Stimulated activated CD8-positive, alpha-beta memory T cell treated with anti-CD3 and anti-CD28 coated beads, Interleukin-7, amount 100 ng/mL, for 4 hours (primary cell): ENCODE measurements at regions not wholly inside any gene's neighbourhood (a gene's known extent, or its start where the extent isn't known, plus 50 kb on each side); places are given as distances from the start of the nearest gene placed in this dataset.
A peak's percentile ranks its signal among the peaks of the same experiment; 100 is the strongest.
"Not testable (repeated sequence)": the region's sequence is repeated elsewhere in the genome, so short reads cannot be mapped to it uniquely, and the experiment has no call there.

Source experiments
- DNase-seq, 2 donors: peaks; one replicate each; pipeline ENCODE4 v3.0.0-alpha.2; 2020; ENCODE audit warnings: low read depth in 2 of 2

GRCh38 chr21:39001341-39001740, 181.9 kb downstream of the PSMG1 start:
- no peak for DNase-seq

GRCh38 chr21:39000496-39000895, 182.8 kb downstream of the PSMG1 start:
- no peak for DNase-seq

- no peak for DNase-seq
These were observed 184.1 kb downstream of the PSMG1 start for GRCh38 chr21:38999161-38999560.

DNA sequence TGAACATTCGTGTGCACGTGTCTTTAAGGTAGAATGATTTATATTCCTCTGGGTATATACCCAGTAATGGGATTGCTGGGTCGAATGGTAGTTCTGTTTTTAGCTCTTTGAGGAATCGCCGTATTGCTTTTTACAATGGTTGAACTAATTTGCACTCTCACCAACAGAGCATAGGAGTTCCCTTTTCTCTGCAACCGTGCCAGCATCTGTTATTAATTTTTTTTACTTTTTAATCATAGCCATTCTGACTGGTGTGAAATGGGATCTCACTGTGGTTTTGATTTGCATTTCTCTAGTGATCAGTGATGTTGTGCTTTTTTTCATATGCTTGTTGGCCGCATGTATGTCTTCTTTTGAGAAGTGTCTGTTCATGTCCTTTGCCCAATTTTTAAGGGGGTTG, 185.0 kb downstream of the PSMG1 start:
- DNase-seq = not testable (repeated sequence)

- DNase-seq = not testable (repeated sequence)
These were observed 185.4 kb downstream of the PSMG1 start for GRCh38 chr21:38997843-38998175.

- DNase-seq = no peak
These were observed 186.0 kb downstream of the PSMG1 start for GRCh38 chr21:38997051-38997842.

DNA sequence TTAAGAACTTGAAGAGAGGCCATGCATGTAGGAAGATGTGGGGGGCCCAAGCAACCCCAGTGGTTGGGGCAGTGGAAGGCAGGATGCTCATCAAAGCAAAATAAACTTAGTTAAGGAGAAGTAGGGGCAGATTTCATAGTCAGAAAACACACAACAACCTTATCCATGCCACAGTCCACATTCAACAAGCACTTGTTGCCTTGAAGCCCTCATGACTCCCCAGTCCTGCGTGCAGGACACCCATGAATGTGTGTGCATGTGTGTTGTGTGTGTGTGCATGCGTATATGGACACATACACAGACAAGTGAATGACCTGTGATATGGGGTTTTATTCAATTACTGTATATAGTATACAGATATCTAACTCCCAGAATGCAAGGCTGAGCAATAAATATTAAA, 186.9 kb downstream of the PSMG1 start:
- DNase-seq = no peak

DNA sequence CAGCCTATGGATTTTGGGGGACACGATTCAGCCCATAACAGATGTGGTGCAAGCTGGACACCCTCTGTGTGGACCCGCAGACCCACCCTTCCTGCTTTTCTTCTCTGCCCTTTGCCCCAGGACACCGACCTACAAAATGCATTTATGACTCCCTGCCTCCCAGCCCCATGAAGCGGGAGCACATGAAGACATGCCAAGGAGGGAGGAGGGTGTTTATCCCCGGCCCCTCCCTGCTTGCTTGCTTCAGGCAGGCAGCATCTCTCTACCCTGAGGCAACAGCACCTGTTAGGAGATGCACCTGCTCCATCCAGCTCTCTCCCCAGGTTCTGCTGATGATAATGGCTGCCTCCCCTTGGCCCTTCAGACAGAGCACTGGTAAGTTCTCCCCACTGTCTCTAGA, 187.5 kb downstream of the PSMG1 start:
- no peak for DNase-seq

DNA sequence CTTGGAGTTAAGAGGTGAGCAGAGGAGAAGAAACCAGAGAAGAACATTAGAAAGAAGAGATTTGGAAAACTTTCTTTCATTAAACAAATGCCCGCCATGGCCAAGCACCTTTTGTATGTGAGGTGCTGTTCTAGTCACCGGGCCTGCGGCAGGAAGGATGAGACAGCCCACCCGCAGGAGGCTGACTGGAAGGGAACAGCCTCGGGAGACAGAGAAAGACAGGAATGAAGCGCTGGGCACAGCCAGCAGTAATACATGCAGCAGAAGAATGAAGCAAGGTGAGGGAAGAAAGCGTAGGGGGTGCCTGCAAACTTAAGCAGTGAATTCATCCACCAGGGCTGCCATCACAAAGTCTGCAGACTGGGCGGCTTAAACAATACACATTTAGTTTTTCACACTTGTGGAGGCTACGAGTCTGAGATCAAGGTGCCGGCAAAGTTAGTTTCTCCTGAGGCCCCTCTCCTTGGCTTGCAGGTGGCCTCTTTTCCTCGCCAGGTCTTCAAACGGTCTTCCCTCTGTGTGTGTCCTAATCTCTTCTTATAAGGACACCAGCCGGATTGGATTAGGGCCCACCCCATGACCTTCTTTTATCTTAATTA, 188.1 kb downstream of the PSMG1 start:
- no peak for DNase-seq

- DNase-seq = no peak
These were observed 188.3 kb downstream of the ETS2 start for GRCh38 chr21:38994042-38994441.

DNA sequence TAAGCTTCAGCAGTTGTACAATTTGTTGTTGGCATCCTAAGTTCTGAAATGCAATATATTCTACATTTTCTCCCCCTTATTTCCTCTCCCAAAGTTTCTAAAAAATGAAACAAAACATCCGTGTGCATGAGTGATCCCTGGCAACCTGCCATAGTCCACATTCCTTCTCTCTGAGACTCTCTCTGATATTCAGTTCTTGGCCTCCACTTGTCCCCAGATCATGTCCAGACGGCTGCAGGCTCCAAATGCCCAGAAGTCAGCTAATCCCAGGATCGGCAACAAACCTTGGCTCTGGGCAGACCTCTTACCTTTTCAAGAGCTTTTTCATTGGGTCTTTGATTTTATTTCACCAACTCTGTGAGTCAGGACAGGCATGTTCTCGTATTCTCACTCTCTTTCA, 187.8 kb downstream of the ETS2 start:
- DNase-seq = no peak

DNA sequence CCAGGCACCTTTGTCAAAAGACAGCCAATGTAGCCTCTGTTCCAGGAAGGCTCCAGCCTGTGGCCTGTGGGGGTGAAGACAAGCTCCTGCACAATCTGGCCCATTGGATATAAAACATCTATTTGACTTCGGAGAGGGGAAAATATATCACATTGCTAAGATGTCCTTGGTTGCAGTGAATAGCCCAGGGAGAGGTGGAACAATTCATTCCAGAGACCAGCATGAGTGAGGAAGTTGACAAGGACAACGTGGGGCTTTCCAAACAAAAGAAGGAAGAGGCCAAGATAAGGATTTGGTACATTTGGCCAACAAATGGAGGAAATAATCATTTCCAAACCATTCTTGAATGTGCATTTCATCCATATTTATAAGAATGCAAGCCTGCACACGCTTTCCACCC, 187.0 kb downstream of the ETS2 start:
- no peak for DNase-seq

DNA sequence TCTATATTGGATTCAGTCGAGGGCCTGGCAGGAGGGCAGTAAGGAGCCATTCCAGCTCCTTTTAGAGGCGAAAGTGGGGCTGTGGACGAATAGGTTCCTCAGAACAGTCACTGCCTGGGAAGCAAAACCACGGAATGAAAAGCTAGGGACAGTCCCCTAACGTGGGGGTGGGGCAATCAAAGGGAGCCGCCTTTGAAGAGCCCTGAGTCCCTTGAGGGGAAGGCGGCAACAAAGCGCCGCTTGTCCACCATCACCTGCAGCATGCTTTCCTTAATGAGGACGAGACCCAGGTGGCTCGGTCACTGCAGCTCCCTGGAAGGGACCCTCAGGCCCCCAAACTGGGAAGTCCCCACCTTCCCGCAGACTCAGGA, 184.7 kb downstream of the ETS2 start:
- no peak for DNase-seq

DNA sequence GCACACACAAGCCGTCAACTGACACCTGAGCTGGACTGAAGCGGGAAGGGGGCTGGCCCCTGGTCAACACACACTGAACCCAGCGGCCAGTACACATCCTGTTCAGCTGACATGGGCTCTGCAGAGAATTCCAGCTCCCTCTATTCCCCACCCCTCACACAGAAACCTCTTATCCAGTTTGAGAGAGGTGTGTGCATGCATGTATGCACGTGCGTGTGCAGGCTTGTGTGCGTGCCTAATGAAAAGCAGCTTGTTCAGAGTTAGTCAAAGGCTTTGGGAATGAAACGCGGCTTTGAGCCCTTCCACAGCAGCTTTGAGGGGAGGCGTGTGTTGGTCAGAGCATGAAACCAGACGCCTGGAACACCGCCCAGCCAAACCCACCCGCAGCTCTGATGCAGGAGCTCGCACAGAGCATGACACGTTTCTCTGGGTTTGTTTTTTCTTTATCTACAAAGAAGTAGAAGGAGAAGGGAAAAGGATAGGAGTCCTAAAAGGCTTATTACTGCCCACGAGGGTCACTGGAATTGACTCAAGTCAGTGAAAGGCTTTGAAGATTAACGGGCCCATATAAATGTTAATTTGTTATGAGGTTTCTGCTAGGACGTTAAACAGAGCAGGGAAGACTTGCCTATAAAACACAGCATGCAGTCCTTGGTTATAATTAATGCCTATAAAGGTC, 184.2 kb downstream of the ETS2 start:
- DNase-seq = no peak

DNA sequence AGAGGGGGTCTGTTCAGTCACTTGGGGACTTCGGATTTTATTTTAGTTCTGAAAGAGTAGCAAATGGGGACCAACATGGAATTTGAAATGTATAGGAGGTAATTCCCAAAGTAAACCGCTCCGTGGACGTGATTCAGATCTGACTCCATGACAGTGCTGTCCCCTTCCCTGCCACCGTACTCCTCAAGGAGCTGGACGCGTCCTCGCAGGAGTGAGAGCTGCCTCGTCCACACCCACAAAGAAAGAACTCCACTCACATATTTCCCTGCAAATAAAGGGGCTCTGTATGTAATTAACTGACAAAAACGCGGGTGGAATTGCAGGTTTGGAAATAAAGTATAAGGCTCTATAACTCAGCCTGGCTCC, 183.6 kb downstream of the ETS2 start:
- no peak for DNase-seq

GRCh38 chr21:38988509-38989378, 183.0 kb downstream of the ETS2 start:
- no peak for DNase-seq

GRCh38 chr21:38987633-38988508, 182.1 kb downstream of the ETS2 start:
- DNase-seq = no peak

DNA sequence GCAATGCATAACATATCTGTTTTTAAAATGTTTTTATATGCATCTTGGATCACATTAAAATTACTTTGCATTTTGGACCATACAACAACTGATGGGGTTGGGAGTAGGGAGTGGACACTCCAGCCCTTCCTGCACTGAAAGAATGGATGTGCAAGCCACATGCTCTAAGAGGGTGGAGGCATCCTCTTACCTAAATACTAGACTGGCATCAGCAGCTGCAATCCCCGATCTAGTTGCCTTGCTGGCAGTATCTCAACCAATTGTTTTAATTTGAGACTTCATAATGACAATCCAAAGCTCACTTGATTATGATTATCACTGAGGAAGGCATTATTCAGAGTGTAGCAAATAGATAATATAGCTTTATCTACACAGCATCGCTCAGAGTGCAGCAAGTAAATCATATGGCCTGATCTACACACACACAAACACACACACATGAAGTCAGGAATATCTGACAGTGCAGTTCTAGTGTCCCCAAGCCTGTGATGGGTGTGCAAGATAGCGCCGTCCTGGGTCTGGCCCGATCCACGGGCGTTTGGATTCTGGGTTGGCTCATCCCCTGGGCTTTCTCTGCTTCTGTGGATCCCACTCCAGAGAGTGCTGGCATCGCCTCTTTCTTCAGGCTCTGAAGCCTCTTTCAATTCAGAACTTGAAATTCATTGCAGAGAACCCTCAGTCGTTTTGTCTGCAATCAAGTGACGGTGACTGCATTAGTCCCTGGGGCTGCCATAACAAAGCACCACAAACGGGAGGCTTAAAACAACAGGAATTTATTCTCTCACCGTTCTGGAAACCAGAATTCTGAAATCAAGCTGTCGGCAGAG, 181.3 kb downstream of the ETS2 start:
- no peak for DNase-seq

DNA sequence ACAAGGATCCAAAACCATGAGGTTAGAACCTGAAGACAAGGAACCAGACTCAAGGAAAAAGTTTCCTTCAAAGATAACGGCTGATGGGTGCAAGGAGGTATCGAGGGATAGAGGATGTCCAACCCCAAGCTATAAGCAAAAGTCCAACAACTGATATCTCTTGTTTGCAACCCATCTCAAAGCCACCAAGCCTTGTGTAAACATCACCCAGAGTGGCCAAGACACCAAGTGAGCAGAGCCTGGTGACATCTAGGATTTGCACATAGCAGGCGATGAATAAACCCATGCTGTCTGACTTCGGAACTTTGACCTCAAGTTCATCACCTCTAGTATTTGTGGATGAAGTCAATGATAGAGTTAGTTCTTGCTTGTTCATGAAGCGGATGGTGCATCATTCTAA, 180.7 kb downstream of the ETS2 start:
- no peak for DNase-seq

DNA sequence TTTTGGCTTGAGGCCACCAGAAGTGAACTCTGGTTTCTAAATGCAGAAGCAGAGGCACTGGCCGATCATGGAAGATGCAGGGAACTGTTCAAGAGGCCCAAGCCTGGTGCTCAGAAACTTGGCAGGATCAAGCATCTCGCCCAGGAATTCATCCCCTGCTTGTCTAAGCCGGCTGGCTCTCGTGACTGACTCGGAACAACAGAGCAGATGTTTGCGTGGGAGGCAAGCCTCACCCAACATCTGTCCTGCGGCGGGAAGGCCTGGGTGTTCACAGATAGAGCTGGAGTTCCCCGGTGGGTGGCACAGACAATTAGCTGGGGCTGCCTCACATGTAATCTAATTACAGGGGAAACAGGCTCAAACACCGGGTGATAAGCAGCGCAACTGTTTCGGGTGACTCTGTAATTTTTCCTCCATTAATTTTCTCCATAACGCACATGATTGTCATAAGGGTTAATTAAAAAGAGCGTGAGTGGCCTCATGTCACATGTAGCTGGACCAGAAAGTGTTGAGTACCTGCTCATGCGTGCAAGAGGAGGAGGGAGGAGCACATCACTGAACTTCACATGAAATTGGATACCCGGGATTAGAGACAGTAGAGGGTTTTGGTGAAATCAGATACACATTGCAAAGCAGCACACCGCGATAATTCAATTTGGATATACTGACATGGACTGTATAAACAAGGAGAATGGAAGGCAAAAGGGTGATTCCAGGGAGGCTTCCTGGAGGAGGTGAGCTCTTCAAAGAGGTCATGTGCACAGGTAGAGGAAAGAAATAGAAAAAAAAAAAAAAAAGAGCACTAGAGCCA, 180.0 kb downstream of the ETS2 start:
- DNase-seq = peak; percentile 21 to 29
